OCI-LY1 (cell line): ENCODE measurements at regions not wholly inside any gene's neighbourhood (a gene's known extent, or its start where the extent isn't known, plus 50 kb on each side); places are given as distances from the start of the nearest gene placed in this dataset.

Source experiments
- CTCF ChIP-seq: fragments of 200-600 bp; sonication (generic), shearing (Covaris generic); IDR thresholded peaks from 2 replicates; pipeline ENCODE4 v1.5.1; 2017; ENCODE audit warnings: mild to moderate bottlenecking, antibody characterized with exemption, low read length, moderate library complexity, mixed read lengths
- EZH2 ChIP-seq: fragments of 200-600 bp; sonication (generic), shearing (Covaris generic); IDR thresholded peaks from 2 replicates; pipeline ENCODE4 v1.8.0; 2017; ENCODE audit warnings: borderline replicate concordance, mixed run types, mild to moderate bottlenecking, antibody characterized with exemption, low read length, moderate library complexity, mixed read lengths

GRCh38 chr4:27233531-27233930, 372.9 kb downstream of the STIM2 start:
- no peak for TF ChIP-seq CTCF
- TF ChIP-seq EZH2 = no peak
